Esophagus muscularis mucosa (tissue), 4 donors: ENCODE measurements at regions not wholly inside any gene's neighbourhood (a gene's known extent, or its start where the extent isn't known, plus 50 kb on each side); places are given as distances from the start of the nearest gene placed in this dataset.

Source experiments
- DNase-seq: peaks from one replicate; pipeline ENCODE4 v3.0.0-alpha.2; 2017; ENCODE audit errors: extremely low spot score
- H3K27ac ChIP-seq, 4 donors: fragments of 200-600 bp; sonication (generic); replicated peaks in 1 of 4; 1 replicate in 3 of 4; 2 replicates in 1 of 4; pipeline ENCODE4 v1.5.1; 2016 to 2019; ENCODE audit warnings: mild to moderate bottlenecking in 1 of 4
- H3K27me3 ChIP-seq, 4 donors: fragments of 200-600 bp; sonication (generic); one replicate each; pipeline versions ENCODE4 v1.5.1 to v1.6.0; 2016 to 2019
- H3K36me3 ChIP-seq, 4 donors: fragments of 200-600 bp; sonication (generic); one replicate each; pipeline ENCODE4 v1.5.1; 2016 to 2019
- H3K4me1 ChIP-seq, 4 donors: fragments of 200-600 bp; sonication (generic); one replicate each; pipeline ENCODE4 v1.5.1; 2016 to 2019
- H3K4me3 ChIP-seq, 4 donors: fragments of 200-600 bp; sonication (generic); 1 replicate in 2 of 4; 2 replicates in 2 of 4; pipeline ENCODE4 v1.5.1; 2016 to 2019; ENCODE audit warnings: mild to moderate bottlenecking in 4 of 4, moderate library complexity in 1 of 4
- H3K9me3 ChIP-seq, 4 donors: fragments of 200-600 bp; sonication (generic); 1 replicate in 3 of 4; 2 replicates in 1 of 4; pipeline ENCODE4 v1.5.1; 2016 to 2019
- CTCF ChIP-seq, 3 experiments: fragments of 200-600 bp in 2 of 3; fragments of 450-650 bp in 1 of 3; sonication (generic) in 2 of 3; IDR thresholded peaks; one replicate each; pipeline ENCODE4 v1.5.1; 2017 to 2019; ENCODE audit warnings: antibody characterized with exemption in 3 of 3, mild to moderate bottlenecking in 2 of 3, moderate library complexity in 1 of 3
- EP300 ChIP-seq: sonication (generic); formaldehyde crosslinking; IDR thresholded peaks from one replicate; pipeline ENCODE4 v1.6.1; 2017; ENCODE audit warnings: antibody characterized with exemption
- POLR2A ChIP-seq: fragments of 450-650 bp; IDR thresholded peaks from one replicate; pipeline ENCODE4 v1.6.1; 2017; ENCODE audit warnings: antibody characterized with exemption, moderate library complexity, mild to moderate bottlenecking, low read depth
- POLR2AphosphoS5 ChIP-seq, 2 donors: sonication (generic); formaldehyde crosslinking; IDR thresholded peaks; one replicate each; pipeline ENCODE4 v1.6.1; 2017; ENCODE audit warnings: antibody characterized with exemption in 2 of 2
- WGBS: methylation state at CpG from one replicate; pipeline ENCODE4 v1.1.5; 2018; 5-methylcytosine and 5-hydroxymethylcytosine counted together
- intact Hi-C: fragments of 100-400 bp; cut with DNase I; formaldehyde crosslinking; loops from one replicate; pipeline ENCODE4 v1.15.1; 2023

- no peaks in the 10 kb centered on the region for H3K4me1 ChIP-seq
- H3K36me3 ChIP-seq, result no peaks in the 10 kb centered on the region
- TF ChIP-seq EP300 (no peak), POLR2A (no peak), CTCF (IDR thresholded peaks at IDR 0.05) (no peak), POLR2AphosphoS5 (IDR thresholded peaks at IDR 0.05) (no peak)
- H3K27me3 ChIP-seq, result no peaks in the 10 kb centered on the region
- intact Hi-C loops, result no loop called here
- no peak overlapping the region for H3K27ac ChIP-seq
- no peaks in the 10 kb centered on the region for H3K9me3 ChIP-seq
- WGBS, result 72% methylated on average over 3 of the region's 3 CpGs
- DNase-seq, result no peak
- H3K4me3 ChIP-seq, result no peak overlapping the region
Measured at GRCh38 chr4:57633212-57633859, 523.2 kb upstream of the IGFBP7 start.

GRCh38 chr4:57632564-57632963 is 522.4 kb upstream of the IGFBP7 start:
- H3K27me3 ChIP-seq, result no peaks in the 10 kb centered on the region
- no peaks in the 10 kb centered on the region for H3K36me3 ChIP-seq
- no peaks in the 10 kb centered on the region for H3K4me1 ChIP-seq
- intact Hi-C loops, result no loop called here
- WGBS, result 94% methylated on average over 2 of the region's 2 CpGs
- H3K27ac ChIP-seq, result no peak overlapping the region
- TF ChIP-seq EP300 (no peak), POLR2A (no peak), POLR2AphosphoS5 (IDR thresholded peaks at IDR 0.05) (no peak), CTCF (IDR thresholded peaks at IDR 0.05) (no peak)
- no peak overlapping the region for H3K4me3 ChIP-seq
- no peak for DNase-seq
- H3K9me3 ChIP-seq, result no peaks in the 10 kb centered on the region

GRCh38 chr4:57631147-57631546 is 521.0 kb upstream of the IGFBP7 start:
- no peaks in the 10 kb centered on the region for H3K4me1 ChIP-seq
- H3K4me3 ChIP-seq, result no peak overlapping the region
- no peak overlapping the region for H3K27ac ChIP-seq
- no peaks in the 10 kb centered on the region for H3K27me3 ChIP-seq
- H3K9me3 ChIP-seq, result no peaks in the 10 kb centered on the region
- H3K36me3 ChIP-seq, result no peaks in the 10 kb centered on the region
- intact Hi-C loops, result no loop called here
- DNase-seq, result no peak
- WGBS, result 95% methylated on average over 4 of the region's 4 CpGs
- TF ChIP-seq POLR2A (no peak), EP300 (no peak), CTCF (IDR thresholded peaks at IDR 0.05) (no peak), POLR2AphosphoS5 (IDR thresholded peaks at IDR 0.05) (no peak)

- Histone ChIP-seq H3K4me3 (no peak overlapping the region), H3K4me1 (no peaks in the 10 kb centered on the region), H3K27me3 (no peaks in the 10 kb centered on the region), H3K27ac (no peak overlapping the region), H3K9me3 (peaks cover 0 to 5% (median 0%) of the 10 kb centered on the region in 4 donors), H3K36me3 (no peaks in the 10 kb centered on the region)
- TF ChIP-seq POLR2AphosphoS5 (IDR thresholded peaks at IDR 0.05), result no peak
- TF ChIP-seq CTCF (IDR thresholded peaks at IDR 0.05), result no peak
- no peak for TF ChIP-seq POLR2A
- no peak for TF ChIP-seq EP300
- DNase-seq, result no peak
- intact Hi-C loops, result no loop called here
- 83% methylated on average over 5 of the region's 5 CpGs for WGBS
Measured at GRCh38 chr4:57628004-57628403, 517.8 kb upstream of the IGFBP7 start.
